ENCODE measurements at regions not wholly inside any gene's neighbourhood (a gene's known extent, or its start where the extent isn't known, plus 50 kb on each side); places are given as distances from the start of the nearest gene placed in this dataset.
"Not testable (repeated sequence)": the region's sequence is repeated elsewhere in the genome, so short reads cannot be mapped to it uniquely, and the experiment has no call there.

DNA sequence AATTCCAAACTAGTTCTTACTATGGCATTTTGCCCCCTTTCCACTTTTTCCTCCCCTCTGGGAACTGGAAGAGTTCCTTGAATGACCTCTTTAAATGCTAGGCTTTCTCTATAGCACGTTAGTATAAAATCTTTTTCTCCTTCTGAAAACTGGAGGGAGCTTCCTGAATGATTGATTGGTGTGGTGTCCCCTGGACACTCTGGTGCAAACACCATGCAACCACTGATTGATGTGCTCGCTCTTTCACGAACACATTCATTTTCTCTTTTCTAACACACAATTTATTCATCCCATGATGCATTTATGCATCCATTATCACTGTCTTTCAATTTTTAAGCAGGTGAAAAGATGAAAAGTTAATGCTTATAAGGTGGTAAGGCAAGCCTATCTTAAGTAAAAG, 159.1 kb upstream of the NANOGP8 start:
- TF ChIP-seq, protein P1, sequence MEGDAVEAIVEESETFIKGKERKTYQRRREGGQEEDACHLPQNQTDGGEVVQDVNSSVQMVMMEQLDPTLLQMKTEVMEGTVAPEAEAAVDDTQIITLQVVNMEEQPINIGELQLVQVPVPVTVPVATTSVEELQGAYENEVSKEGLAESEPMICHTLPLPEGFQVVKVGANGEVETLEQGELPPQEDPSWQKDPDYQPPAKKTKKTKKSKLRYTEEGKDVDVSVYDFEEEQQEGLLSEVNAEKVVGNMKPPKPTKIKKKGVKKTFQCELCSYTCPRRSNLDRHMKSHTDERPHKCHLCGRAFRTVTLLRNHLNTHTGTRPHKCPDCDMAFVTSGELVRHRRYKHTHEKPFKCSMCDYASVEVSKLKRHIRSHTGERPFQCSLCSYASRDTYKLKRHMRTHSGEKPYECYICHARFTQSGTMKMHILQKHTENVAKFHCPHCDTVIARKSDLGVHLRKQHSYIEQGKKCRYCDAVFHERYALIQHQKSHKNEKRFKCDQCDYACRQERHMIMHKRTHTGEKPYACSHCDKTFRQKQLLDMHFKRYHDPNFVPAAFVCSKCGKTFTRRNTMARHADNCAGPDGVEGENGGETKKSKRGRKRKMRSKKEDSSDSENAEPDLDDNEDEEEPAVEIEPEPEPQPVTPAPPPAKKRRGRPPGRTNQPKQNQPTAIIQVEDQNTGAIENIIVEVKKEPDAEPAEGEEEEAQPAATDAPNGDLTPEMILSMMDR (conservative IDR thresholded peaks at IDR 0.05; ENCODE audit: low read length): no peak
- no peak overlapping the region for H3K4me3 ChIP-seq (ENCODE audit: low read length)
- DNase-seq (ENCODE audit: low read depth): no peak

DNA sequence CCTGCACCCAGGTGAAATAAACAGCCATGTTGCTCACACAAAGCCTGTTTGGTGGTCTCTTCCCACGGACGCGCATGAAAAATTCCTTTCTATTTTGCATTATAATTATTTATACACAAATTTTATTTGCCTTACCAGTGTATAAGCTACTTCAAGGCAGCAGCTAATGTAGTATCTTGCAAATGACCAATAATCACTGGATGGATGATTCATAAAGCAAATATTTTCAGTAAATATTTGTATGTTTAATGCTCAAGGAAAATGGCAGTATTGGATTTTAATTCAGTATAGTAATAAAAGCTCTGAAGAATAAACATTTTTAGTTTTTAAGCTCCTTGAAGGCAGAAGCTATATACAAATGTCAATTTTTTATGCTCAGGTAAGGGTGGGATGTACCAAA, 158.7 kb upstream of the NANOGP8 start:
- no peak overlapping the region for H3K4me3 ChIP-seq (ENCODE audit: low read length)
- peak; percentile 6 for DNase-seq (ENCODE audit: low read depth)
- TF ChIP-seq, protein P1 (conservative IDR thresholded peaks at IDR 0.05; ENCODE audit: low read length): no peak

DNA sequence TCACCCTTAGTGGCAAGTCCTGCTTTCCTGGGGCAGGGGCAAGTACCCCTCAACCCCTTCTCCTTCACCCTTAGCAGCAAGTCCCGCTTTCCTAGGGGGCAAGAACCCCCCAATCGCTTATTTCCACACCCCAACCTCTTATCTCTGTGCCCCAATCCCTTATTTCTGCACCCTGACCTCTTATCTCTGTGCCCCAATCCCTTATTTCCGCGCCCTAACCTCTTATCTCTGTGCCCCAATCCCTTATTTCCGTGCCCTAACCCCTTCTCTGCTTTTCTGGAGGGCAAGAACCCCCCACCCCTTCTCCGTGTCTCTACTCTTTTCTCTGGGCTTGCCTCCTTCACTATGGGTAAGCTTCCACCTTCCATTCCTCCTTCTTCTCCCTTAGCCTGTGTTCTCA, 154.6 kb upstream of the NANOGP8 start:
- not testable (repeated sequence) for DNase-seq (ENCODE audit: low read depth); H3K4me3 ChIP-seq (ENCODE audit: low read length)

DNA sequence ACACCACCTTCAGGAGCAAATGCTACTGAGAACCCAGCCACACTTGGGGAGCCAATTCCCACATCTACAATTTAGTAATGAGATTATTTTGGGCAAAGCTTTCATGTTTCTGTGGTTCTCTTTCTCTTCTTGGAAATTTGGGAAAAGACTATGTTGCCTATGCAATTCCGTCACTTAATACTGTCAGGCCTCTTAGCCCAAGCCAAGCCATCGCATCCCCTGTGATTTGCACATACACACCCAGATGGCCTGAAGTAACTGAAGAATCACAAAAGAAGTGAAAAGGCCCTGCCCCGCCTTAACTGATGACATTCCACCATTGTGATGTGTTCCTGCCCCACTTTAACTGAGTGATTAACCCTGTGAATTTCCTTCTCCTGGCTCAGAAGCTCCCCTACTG, 153.4 kb upstream of the NANOGP8 start:
- DNase-seq (ENCODE audit: low read depth); H3K4me3 ChIP-seq (ENCODE audit: low read length): not testable (repeated sequence)

DNA sequence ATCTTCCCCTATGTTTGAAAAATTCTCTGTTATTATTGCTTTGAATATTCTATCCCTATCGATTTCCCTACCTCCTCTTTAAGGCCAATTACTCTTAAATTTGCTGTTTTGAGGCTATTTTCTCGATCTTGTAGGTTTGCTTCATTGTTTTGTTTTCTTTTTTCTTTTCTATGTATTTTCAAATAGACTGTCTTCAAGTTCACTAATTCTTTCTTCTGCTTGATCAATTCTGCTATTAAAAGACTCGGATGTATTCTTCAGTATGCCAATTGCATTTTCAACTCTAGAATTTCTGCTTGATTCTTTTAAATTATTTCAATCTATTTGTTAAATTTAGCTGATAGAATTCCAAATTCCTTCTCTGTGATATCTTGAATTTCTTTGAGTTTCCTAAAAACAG, 144.0 kb upstream of the NANOGP8 start:
- H3K4me3 ChIP-seq (ENCODE audit: low read length): no peak overlapping the region
- TF ChIP-seq, protein P1 (conservative IDR thresholded peaks at IDR 0.05; ENCODE audit: low read length): no peak
- no peak for DNase-seq (ENCODE audit: low read depth)

DNA sequence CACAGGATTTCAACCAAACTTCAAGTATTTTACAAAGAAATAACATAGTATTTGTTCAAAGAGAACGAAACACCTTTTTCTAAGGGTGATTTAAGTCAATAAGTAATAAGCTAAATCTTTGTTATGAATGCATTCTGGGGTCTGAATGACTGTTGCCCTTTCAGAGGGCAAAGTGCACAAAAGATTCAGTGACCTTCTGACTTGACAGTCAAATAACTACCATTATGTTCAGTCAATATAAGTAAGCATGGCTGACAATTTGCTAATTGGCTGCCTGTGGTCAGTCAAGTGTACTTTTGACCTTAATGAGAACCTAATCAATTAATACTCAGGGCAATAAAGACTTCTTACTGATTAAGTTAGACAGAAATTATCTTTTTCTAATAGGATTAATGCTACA, 133.1 kb upstream of the NANOGP8 start:
- no peak for DNase-seq (ENCODE audit: low read depth)
- TF ChIP-seq, protein P1 (conservative IDR thresholded peaks at IDR 0.05; ENCODE audit: low read length): no peak
- no peak overlapping the region for H3K4me3 ChIP-seq (ENCODE audit: low read length)

DNA sequence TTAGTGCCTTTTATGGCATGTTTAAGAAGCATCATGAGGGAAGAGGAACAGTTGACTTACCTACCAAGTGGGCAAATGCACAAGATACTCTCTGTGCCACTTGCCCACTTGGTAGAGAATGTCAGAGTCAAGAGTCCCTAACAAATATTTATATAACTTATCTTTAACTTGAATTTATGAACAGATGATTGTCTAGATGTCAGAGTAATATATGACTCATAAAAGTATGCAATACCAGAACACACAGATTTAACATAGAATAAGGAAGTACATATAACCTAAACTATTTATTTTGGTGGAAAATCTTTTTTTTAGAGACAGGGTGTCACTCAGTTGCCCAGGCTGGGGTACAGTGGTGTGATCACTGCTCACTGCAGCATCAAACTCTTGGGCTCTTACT, 130.0 kb upstream of the NANOGP8 start:
- DNase-seq (ENCODE audit: low read depth): no peak
- H3K4me3 ChIP-seq (ENCODE audit: low read length): no peak overlapping the region
- TF ChIP-seq, protein P1 (conservative IDR thresholded peaks at IDR 0.05; ENCODE audit: low read length): no peak

DNA sequence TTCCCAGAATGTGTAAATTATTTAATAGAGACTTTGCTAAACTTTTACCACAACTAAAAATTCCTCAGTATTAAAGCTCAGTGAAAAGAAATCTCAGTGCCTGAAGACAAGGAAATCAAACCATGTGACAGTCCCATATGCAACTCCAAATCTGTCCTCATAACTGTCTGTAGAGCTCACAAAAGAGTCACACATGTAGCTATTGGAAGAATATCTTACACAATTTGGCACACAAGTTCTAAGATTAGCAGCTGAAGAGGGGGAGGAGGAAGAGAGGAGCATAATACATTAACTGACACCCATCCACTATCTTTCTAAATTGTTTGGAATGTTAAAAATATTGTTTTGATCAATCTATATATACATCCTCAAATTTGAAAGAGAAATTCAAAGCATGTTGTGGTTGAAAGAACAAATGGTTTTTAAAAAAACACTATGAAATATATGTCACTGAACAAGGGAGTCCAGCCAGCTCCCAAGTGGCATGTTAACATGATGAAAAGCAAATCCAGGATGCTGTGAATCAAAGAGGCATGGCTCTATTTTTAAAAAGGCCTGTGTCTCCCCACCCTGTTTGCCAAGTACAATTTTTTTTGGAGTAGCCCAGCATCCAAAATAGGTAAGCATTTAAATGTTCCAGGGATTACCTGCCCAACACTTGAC, 126.3 kb upstream of the NANOGP8 start:
- no peak overlapping the region for H3K4me3 ChIP-seq (ENCODE audit: low read length)
- TF ChIP-seq, protein P1 (conservative IDR thresholded peaks at IDR 0.05; ENCODE audit: low read length): no peak
- peak; percentile 2 for DNase-seq (ENCODE audit: low read depth)
